ENCODE measurements at regions not wholly inside any gene's neighbourhood (a gene's known extent, or its start where the extent isn't known, plus 50 kb on each side); places are given as distances from the start of the nearest gene placed in this dataset.

GRCh38 chr4:148778980-148779675 is 336.9 kb upstream of the NR3C2 start:
- CTCF ChIA-PET: no interaction called here
- no peak for DNase-seq

More at GRCh38 chr4:148778980-148779675, 336.9 kb upstream of the NR3C2 start:
- POLR2A ChIA-PET: no interaction called here
- WGBS (ENCODE audit: low lambda C conversion rate): 1% methylated on average over 5 of the region's 5 CpGs
- H4K20me1 ChIP-seq (ENCODE audit: insufficient read depth): no peaks in the 10 kb centered on the region
- H3K4me2 ChIP-seq: no peak overlapping the region
- no peak overlapping the region for H2AFZ ChIP-seq (ENCODE audit: low read depth)
- H3K9me3 ChIP-seq: no peaks in the 10 kb centered on the region
- no peak overlapping the region for H3K9ac ChIP-seq
- H3K36me3 ChIP-seq (replicated peaks in 1 of 2; ENCODE audit: control insufficient read depth in 1 of 2, insufficient read depth in 2 of 2, low read length in 1 of 2): no peaks in the 10 kb centered on the region
- no peaks in the 10 kb centered on the region for H3K27me3 ChIP-seq (ENCODE audit: insufficient read depth)
- no peaks in the 10 kb centered on the region for H3F3A ChIP-seq (replicated peaks; ENCODE audit: insufficient read depth)
- H3K27ac ChIP-seq (ENCODE audit: low read depth in 2 of 2, low read length in 1 of 2): no peak overlapping the region
- H3K79me2 ChIP-seq (ENCODE audit: insufficient read depth): no peaks in the 10 kb centered on the region
- no peaks in the 10 kb centered on the region for H3K9me2 ChIP-seq
- 0 out of 4 replicates have a peak, but pooled peaks cover 0 to 6% of the 10 kb centered on the region in 2 experiments for H3K4me1 ChIP-seq (ENCODE audit: control insufficient read depth in 1 of 2, insufficient read depth in 2 of 2, low read depth in 1 of 2, low read length in 1 of 2)
- TF ChIP-seq JUND (IDR thresholded peaks at IDR 0.05): no peak
- TF ChIP-seq MXI1 (IDR thresholded peaks at IDR 0.05; ENCODE audit: low read depth, low read length): no peak
- no peak for TF ChIP-seq PBX3 (IDR thresholded peaks at IDR 0.05)
- no peak for TF ChIP-seq NRF1 (IDR thresholded peaks at IDR 0.05; ENCODE audit: low read depth, low read length)
- TF ChIP-seq YY1 (IDR thresholded peaks at IDR 0.05; ENCODE audit: low read depth): no peak
- no peak for TF ChIP-seq CTCF (IDR thresholded peaks at IDR 0.05)
- TF ChIP-seq EZH2phosphoT487 (IDR thresholded peaks at IDR 0.05; ENCODE audit: borderline replicate concordance, low read depth): no peak
- TF ChIP-seq MAX (IDR thresholded peaks at IDR 0.05; ENCODE audit: low read depth): no peak
- no peak for TF ChIP-seq TAF1 (IDR thresholded peaks at IDR 0.05; ENCODE audit: borderline replicate concordance, low read depth, low read length)
- no peak for TF ChIP-seq SMC3 (IDR thresholded peaks at IDR 0.05; ENCODE audit: low read depth, low read length)
- no peak for TF ChIP-seq CHD2 (IDR thresholded peaks at IDR 0.05; ENCODE audit: low read length, partially characterized antibody)
- TF ChIP-seq IRF3 (IDR thresholded peaks at IDR 0.05; ENCODE audit: low read depth, low read length): no peak
- no peak for TF ChIP-seq RFX5 (IDR thresholded peaks at IDR 0.05; ENCODE audit: low read length)
- no peak for TF ChIP-seq EP300 (IDR thresholded peaks at IDR 0.05; ENCODE audit: borderline replicate concordance in 1 of 2, low read depth in 1 of 2, low read length in 1 of 2)
- TF ChIP-seq FOXM1 (IDR thresholded peaks at IDR 0.05; ENCODE audit: low read depth): no peak
- no peak for TF ChIP-seq FOSL2 (IDR thresholded peaks at IDR 0.05; ENCODE audit: borderline replicate concordance, low read depth)
- H3K4me3 ChIP-seq (ENCODE audit: low read depth in 2 of 2, low read length in 1 of 2): no peak overlapping the region

Data from SK-N-SH (cell line).